HAP-1 (cell line): ENCODE measurements at regions not wholly inside any gene's neighbourhood (a gene's known extent, or its start where the extent isn't known, plus 50 kb on each side); places are given as distances from the start of the nearest gene placed in this dataset.

ENCODE experiments used
- DNase-seq, 2 experiments: peaks; one replicate each; pipeline ENCODE4 v3.0.0-alpha.2; 2016 to 2020; ENCODE audit warnings: low spot score in 2 of 2
- H3K27me3 ChIP-seq: fragments of 250-450 bp; sonication (Bioruptor Pico); 2 replicates; pipeline ENCODE4 v1.5.1; 2020; ENCODE audit warnings: low read depth, mild to moderate bottlenecking, moderate library complexity
- H3K36me3 ChIP-seq: fragments of 250-450 bp; sonication (Bioruptor Pico); replicated peaks from 2 replicates; pipeline ENCODE4 v1.5.1; 2020; ENCODE audit warnings: mild to moderate bottlenecking
- H3K4me1 ChIP-seq: fragments of 250-450 bp; sonication (Bioruptor Pico); 2 replicates; pipeline ENCODE4 v1.5.1; 2020; ENCODE audit warnings: mild to moderate bottlenecking
- H3K4me3 ChIP-seq: fragments of 250-450 bp; sonication (Bioruptor Pico); 2 replicates; pipeline ENCODE4 v1.5.1; 2020; ENCODE audit warnings: mild to moderate bottlenecking, moderate library complexity
- H3K9me3 ChIP-seq: fragments of 250-450 bp; sonication (Bioruptor Pico); 2 replicates; pipeline ENCODE4 v1.5.1; 2020; ENCODE audit warnings: mild to moderate bottlenecking, moderate library complexity
- in situ Hi-C: fragments of 300-500 bp; cut with MboI; formaldehyde crosslinking; loops from 3 replicates; pipeline ENCODE4 v1.14.3; 2020; ENCODE audit warnings: low sequenced_read_pairs, inconsistent platforms, mixed read lengths

DNA sequence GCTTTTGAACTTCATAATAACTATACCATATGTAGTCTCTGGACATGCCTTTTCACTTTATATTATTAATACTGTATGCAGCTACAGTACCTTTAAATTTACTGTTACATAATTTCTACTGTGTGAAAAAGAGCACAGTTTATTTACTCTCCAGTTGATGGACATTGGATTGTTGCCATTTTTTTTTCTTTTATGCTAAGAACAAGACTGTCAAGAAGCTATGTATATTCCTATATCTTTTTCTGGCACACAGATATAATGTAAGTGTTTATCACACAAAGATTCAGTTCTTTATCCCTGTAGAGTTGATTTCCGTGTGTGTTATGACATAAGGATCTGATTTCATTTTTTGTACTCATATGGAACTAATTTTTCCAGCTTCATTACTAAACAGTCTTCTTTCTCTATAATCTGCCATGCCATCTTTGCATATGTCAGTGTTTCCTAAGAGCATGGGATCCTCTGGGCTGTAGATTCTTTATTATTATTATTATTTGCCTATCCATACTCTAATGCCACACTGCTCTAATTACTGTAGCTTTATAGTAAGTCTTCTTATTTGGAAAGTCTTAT is 593.0 kb upstream of the ATP2B1 start:
- in situ Hi-C loops, result no loop called here
- Histone ChIP-seq H3K9me3 (no peaks in the 10 kb centered on the region), H3K4me3 (no peak overlapping the region), H3K36me3 (no peaks in the 10 kb centered on the region), H3K4me1 (no peaks in the 10 kb centered on the region), H3K27me3 (no peaks in the 10 kb centered on the region)
- no peak for DNase-seq

DNA sequence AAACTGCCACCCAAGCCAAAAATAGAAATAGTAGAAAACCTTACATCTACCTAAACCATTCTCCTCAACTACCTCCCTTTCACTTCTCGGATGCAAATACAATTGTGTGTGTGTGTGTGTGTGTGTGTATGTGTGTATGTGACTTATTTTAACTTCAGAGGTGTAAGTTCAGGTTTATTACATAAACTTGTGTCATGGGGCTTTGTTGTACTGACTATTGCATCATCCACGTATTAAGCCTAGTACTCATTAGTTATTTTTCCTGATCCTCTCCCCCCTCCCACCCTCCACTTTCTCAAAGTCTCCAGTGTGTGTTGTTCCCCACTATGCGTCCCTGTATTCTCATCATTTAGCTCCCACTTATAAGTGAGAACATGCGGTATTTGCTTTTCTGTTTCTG is 592.5 kb upstream of the ATP2B1 start:
- Histone ChIP-seq H3K4me1 (no peaks in the 10 kb centered on the region), H3K36me3 (no peaks in the 10 kb centered on the region), H3K27me3 (no peaks in the 10 kb centered on the region), H3K9me3 (no peaks in the 10 kb centered on the region), H3K4me3 (no peak overlapping the region)
- in situ Hi-C loops, result no loop called here
- DNase-seq, result no peak

DNA sequence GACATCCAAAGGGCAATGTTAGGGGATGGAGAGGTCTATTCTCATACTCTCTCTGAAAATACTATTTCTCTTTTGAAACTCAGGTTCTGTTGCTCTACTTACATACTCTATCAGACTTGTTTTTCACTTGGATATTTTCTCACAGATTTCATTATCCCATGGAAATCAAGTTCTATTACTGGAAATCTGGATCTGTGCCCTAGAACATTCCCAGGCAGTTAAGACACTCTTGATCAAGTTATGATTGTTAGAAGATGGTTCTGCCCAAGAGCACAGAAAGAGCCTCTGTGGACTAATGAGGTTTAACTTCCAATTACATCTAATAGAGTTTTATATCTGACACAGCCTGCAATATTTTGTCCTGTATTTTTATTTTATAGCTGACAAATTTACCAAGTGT is 591.0 kb upstream of the ATP2B1 start:
- no peaks in the 10 kb centered on the region for H3K4me1 ChIP-seq
- no peak for DNase-seq
- no peak overlapping the region for H3K4me3 ChIP-seq
- H3K27me3 ChIP-seq, result no peaks in the 10 kb centered on the region
- no peaks in the 10 kb centered on the region for H3K9me3 ChIP-seq
- no peaks in the 10 kb centered on the region for H3K36me3 ChIP-seq
- in situ Hi-C loops, result no loop called here

GRCh38 chr12:90299121-90299520 is 590.5 kb upstream of the ATP2B1 start:
- in situ Hi-C loops, result no loop called here
- H3K27me3 ChIP-seq, result no peaks in the 10 kb centered on the region
- H3K4me1 ChIP-seq, result no peaks in the 10 kb centered on the region
- H3K36me3 ChIP-seq, result no peaks in the 10 kb centered on the region
- H3K4me3 ChIP-seq, result no peak overlapping the region
- DNase-seq, result no peak
- no peaks in the 10 kb centered on the region for H3K9me3 ChIP-seq

GRCh38 chr12:90298289-90298948 is 589.8 kb upstream of the ATP2B1 start:
- no peaks in the 10 kb centered on the region for H3K4me1 ChIP-seq
- H3K9me3 ChIP-seq, result no peaks in the 10 kb centered on the region
- in situ Hi-C loops, result no loop called here
- H3K36me3 ChIP-seq, result no peaks in the 10 kb centered on the region
- no peak for DNase-seq
- H3K4me3 ChIP-seq, result no peak overlapping the region
- H3K27me3 ChIP-seq, result no peaks in the 10 kb centered on the region

DNA sequence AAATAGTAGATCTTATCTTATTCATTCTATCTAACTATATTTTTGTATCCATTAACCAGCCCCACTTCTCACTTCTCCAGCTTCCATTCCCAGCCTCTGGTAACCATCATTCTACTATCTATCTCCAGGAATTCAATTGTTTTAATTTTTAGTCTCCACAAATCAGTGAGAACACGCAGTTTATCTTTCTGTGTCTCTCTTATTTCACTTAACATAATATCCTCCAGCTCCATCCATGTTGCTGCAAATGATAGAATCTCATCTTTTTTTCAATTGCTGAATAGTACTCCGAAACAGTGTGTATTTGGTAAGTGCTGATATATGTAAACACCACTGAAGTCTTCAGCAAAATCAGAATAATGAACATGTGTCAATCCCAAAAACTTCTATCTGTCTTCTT is 587.2 kb upstream of the ATP2B1 start:
- in situ Hi-C loops, result no loop called here
- no peak for DNase-seq
- H3K27me3 ChIP-seq, result no peaks in the 10 kb centered on the region

DNA sequence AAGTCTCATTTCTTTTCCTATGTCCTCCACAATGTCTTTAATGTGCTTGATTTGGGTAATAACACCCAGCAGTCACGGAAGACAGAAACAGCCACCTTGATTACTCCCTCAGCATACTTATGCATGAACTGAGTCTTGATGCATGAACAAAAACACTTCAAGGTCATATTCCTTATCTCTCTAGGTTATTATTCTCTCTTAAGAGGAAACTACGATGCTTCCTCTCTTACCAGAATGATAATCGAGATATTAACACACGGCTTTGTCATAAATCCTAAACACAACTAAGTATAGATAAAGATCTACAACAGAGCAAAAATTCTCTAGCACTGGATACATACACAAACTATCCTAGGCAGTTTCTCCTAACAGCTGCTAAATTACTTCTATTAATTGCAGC is 583.5 kb upstream of the ATP2B1 start:
- H3K4me3 ChIP-seq, result no peak overlapping the region
- in situ Hi-C loops, result no loop called here

More for the DNA sequence above, 587.2 kb upstream of the ATP2B1 start:
- no peak overlapping the region for H3K4me3 ChIP-seq
- H3K9me3 ChIP-seq, result no peaks in the 10 kb centered on the region
- H3K4me1 ChIP-seq, result no peaks in the 10 kb centered on the region
- no peaks in the 10 kb centered on the region for H3K36me3 ChIP-seq

DNA sequence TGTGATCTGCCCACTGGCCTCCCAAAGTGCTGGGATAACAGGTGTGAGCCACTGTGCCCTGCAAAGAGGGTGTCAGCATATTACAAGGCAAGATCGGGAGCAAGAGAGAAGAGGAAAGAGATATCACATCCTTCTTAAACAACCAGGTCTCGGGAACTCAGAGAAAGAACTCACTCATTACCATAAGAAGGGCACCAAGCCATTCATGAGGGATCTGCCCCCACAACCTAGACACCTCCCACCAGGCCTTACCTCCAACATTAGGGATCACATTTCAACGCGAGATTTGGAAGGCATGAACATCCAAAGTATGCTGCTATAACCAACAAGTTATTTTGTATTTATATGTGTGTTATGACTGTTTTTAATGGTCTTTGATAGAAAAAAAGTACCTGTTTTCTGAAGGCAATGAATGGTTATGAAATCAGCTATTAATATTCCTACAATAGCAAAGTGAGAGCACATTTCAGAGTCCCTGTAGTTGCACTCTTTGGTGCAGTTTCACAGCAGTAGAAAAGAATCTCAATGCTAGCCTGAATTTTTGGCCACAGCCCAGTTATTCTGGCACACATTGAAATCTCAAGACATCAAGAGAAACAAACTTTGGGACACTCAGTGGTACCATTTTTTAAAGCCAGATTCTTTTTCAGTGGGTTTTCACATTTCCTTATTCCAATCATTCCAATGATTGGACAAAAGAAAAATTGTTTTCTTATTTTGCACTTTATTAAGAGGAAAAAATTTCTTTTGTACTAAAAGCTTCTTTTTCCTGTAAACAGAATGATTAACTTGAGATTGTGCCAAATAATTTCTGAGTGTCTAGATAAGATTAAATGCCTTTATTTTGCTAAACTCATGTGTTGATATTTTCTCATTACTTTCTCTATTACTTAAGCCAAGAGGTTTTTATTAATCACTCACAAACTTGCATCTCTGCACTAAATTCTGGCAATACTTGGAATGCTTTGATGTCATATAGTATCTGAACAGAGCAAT is 582.6 kb upstream of the ATP2B1 start:
- Histone ChIP-seq H3K4me1 (no peaks in the 10 kb centered on the region), H3K4me3 (no peak overlapping the region), H3K36me3 (no peaks in the 10 kb centered on the region), H3K27me3 (no peaks in the 10 kb centered on the region), H3K9me3 (no peaks in the 10 kb centered on the region)
- DNase-seq, result no peak
- in situ Hi-C loops, result no loop called here

More for the DNA sequence above, 583.5 kb upstream of the ATP2B1 start:
- Histone ChIP-seq H3K36me3 (no peaks in the 10 kb centered on the region), H3K27me3 (no peaks in the 10 kb centered on the region), H3K9me3 (no peaks in the 10 kb centered on the region), H3K4me1 (no peaks in the 10 kb centered on the region)
- DNase-seq, result no peak

DNA sequence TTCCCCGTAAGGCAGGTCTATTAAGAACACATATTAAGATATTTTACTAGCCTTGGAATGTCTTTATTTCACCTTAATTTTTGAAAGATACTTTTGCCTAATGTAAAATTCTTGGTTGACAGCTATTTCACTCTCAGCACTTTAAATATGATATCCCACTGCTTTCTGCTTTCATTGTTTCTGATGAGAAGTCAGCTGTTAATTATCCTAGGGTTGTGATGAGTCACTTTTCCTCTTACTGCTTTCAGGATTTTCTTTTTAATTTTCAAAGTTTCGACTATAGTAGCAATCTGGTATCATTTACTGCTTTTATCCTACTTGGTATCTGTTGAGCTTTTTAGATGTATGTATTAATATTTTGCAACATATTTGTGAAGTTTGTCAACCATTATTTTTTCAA is 578.9 kb upstream of the ATP2B1 start:
- no peaks in the 10 kb centered on the region for H3K27me3 ChIP-seq
- H3K36me3 ChIP-seq, result no peaks in the 10 kb centered on the region
- in situ Hi-C loops, result no loop called here

GRCh38 chr12:90281154-90281868 is 572.7 kb upstream of the ATP2B1 start:
- DNase-seq, result no peak
- H3K4me3 ChIP-seq, result no peak overlapping the region
- in situ Hi-C loops, result no loop called here

More for the DNA sequence above, 578.9 kb upstream of the ATP2B1 start:
- DNase-seq, result no peak
- no peaks in the 10 kb centered on the region for H3K4me1 ChIP-seq
- no peaks in the 10 kb centered on the region for H3K9me3 ChIP-seq
- H3K4me3 ChIP-seq, result no peak overlapping the region

DNA sequence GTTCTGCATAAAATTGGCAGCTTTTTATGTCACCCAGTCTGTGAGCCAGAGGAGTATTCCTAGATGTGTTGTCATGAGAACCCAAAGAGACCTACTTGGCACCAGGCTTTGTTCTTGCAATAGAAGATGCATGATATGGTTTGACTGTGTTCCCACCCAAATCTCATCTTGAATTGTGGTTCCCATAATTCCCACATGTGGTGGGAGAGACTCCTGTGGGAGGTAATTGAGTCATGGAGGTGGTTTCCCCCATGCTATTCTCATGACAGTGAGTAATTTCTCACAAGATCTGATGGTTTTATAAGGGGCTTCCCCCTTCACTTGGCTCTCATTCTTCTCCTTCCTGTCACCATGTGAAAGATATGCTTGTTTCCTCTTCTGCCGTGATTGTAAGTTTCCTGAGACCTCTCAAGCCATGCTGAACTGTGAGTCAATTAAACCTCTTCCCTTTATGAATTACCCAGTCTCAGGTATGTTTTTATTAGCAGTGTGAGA is 572.0 kb upstream of the ATP2B1 start:
- H3K27me3 ChIP-seq, result no peaks in the 10 kb centered on the region
- no peak overlapping the region for H3K4me3 ChIP-seq
- no peak for DNase-seq
- no peaks in the 10 kb centered on the region for H3K36me3 ChIP-seq
- no peaks in the 10 kb centered on the region for H3K4me1 ChIP-seq
- in situ Hi-C loops, result no loop called here
- 0 out of 2 replicates have a peak, but pooled peaks cover 3% of the 10 kb centered on the region for H3K9me3 ChIP-seq

More at GRCh38 chr12:90281154-90281868, 572.7 kb upstream of the ATP2B1 start:
- no peaks in the 10 kb centered on the region for H3K4me1 ChIP-seq
- 0 out of 2 replicates have a peak, but pooled peaks cover 3% of the 10 kb centered on the region for H3K9me3 ChIP-seq
- no peaks in the 10 kb centered on the region for H3K36me3 ChIP-seq
- no peaks in the 10 kb centered on the region for H3K27me3 ChIP-seq

- Histone ChIP-seq H3K36me3 (no peaks in the 10 kb centered on the region), H3K27me3 (no peaks in the 10 kb centered on the region), H3K4me1 (no peaks in the 10 kb centered on the region), H3K9me3 (0 out of 2 replicates have a peak, but pooled peaks cover 3% of the 10 kb centered on the region), H3K4me3 (no peak overlapping the region)
- DNase-seq, result no peak
- in situ Hi-C loops, result no loop called here
These were observed 571.4 kb upstream of the ATP2B1 start for GRCh38 chr12:90280033-90280432.

GRCh38 chr12:90275088-90275487 is 566.5 kb upstream of the ATP2B1 start:
- no peaks in the 10 kb centered on the region for H3K4me1 ChIP-seq
- H3K27me3 ChIP-seq, result no peaks in the 10 kb centered on the region
- H3K4me3 ChIP-seq, result no peak overlapping the region
- no peaks in the 10 kb centered on the region for H3K36me3 ChIP-seq
- in situ Hi-C loops, result no loop called here
- no peaks in the 10 kb centered on the region for H3K9me3 ChIP-seq
- DNase-seq, result no peak
